ENCODE measurements at regions not wholly inside any gene's neighbourhood (a gene's known extent, or its start where the extent isn't known, plus 50 kb on each side); places are given as distances from the start of the nearest gene placed in this dataset.

- H3K9me3 ChIP-seq (ENCODE audit: control insufficient read depth, insufficient read depth, low read depth, low read length): no peaks in the 10 kb centered on the region
- no peaks in the 10 kb centered on the region for H3K27me3 ChIP-seq (ENCODE audit: control insufficient read depth, insufficient read depth, low read length)
- BruUV-seq (replicated peaks): no TSS peak
- intact Hi-C loops (cut with micrococcal nuclease; ENCODE audit: unreplicated experiment): no loop called here
- in situ Hi-C loops (cut with HindIII; ENCODE audit: low pct_unique_long_range_greater_than_20kb, low sequenced_read_pairs): no loop called here
- no peaks in the 10 kb centered on the region for H3K36me3 ChIP-seq (ENCODE audit: control insufficient read depth, insufficient read depth, low read length)
- H3K4me3 ChIP-seq (ENCODE audit: low read depth in 2 of 2, low read length in 2 of 2): no peak overlapping the region
- H3K27ac ChIP-seq (ENCODE audit: low read length): no peak overlapping the region
- no peak for ATAC-seq
- TF ChIP-seq REST (IDR thresholded peaks at IDR 0.05; ENCODE audit: insufficient read depth in 1 of 2, low read depth in 2 of 2, low read length in 1 of 2) (no peak), SIN3A (IDR thresholded peaks at IDR 0.05; ENCODE audit: borderline replicate concordance, insufficient read depth, low read depth, low read length) (no peak), POLR2AphosphoS5 (IDR thresholded peaks at IDR 0.05; ENCODE audit: low read depth, low read length) (no peak), TCF7L2 (IDR thresholded peaks at IDR 0.05; ENCODE audit: low read depth, low read length) (no peak), CTCF (IDR thresholded peaks at IDR 0.05) (no peak)
- H3K4me1 ChIP-seq (ENCODE audit: control insufficient read depth, insufficient read depth, low read length): no peaks in the 10 kb centered on the region
- no peak for DNase-seq (ENCODE audit: low read depth, low spot score)
- POLR2A ChIA-PET: no interaction called here
- CTCF ChIA-PET: no interaction called here
These were observed 522.5 kb downstream of the TLE4 start for GRCh38 chr9:80094176-80094771.

- no peak for DNase-seq (ENCODE audit: low read depth, low spot score)
- Histone ChIP-seq H3K27ac (ENCODE audit: low read length) (no peak overlapping the region), H3K4me1 (ENCODE audit: control insufficient read depth, insufficient read depth, low read length) (no peaks in the 10 kb centered on the region), H3K27me3 (ENCODE audit: control insufficient read depth, insufficient read depth, low read length) (no peaks in the 10 kb centered on the region), H3K36me3 (ENCODE audit: control insufficient read depth, insufficient read depth, low read length) (no peaks in the 10 kb centered on the region), H3K9me3 (ENCODE audit: control insufficient read depth, insufficient read depth, low read depth, low read length) (no peaks in the 10 kb centered on the region), H3K4me3 (ENCODE audit: low read depth in 2 of 2, low read length in 2 of 2) (no peak overlapping the region)
- TF ChIP-seq REST (IDR thresholded peaks at IDR 0.05; ENCODE audit: insufficient read depth in 1 of 2, low read depth in 2 of 2, low read length in 1 of 2) (no peak), POLR2AphosphoS5 (IDR thresholded peaks at IDR 0.05; ENCODE audit: low read depth, low read length) (no peak), TCF7L2 (IDR thresholded peaks at IDR 0.05; ENCODE audit: low read depth, low read length) (no peak), CTCF (IDR thresholded peaks at IDR 0.05) (no peak), SIN3A (IDR thresholded peaks at IDR 0.05; ENCODE audit: borderline replicate concordance, insufficient read depth, low read depth, low read length) (no peak)
- no TSS peak for BruUV-seq (replicated peaks)
- in situ Hi-C loops (cut with HindIII; ENCODE audit: low pct_unique_long_range_greater_than_20kb, low sequenced_read_pairs): no loop called here
- CTCF ChIA-PET: no interaction called here
- intact Hi-C loops (cut with micrococcal nuclease; ENCODE audit: unreplicated experiment): no loop called here
- POLR2A ChIA-PET: no interaction called here
- no peak for ATAC-seq
These were observed 521.9 kb downstream of the TLE4 start for GRCh38 chr9:80093695-80094094.

Data from Panc1 (cell line).